OCI-LY1 (cell line): ENCODE measurements at regions not wholly inside any gene's neighbourhood (a gene's known extent, or its start where the extent isn't known, plus 50 kb on each side); places are given as distances from the start of the nearest gene placed in this dataset.

Source experiments
- CTCF ChIP-seq: fragments of 200-600 bp; sonication (generic), shearing (Covaris generic); IDR thresholded peaks from 2 replicates; pipeline ENCODE4 v1.5.1; 2017; ENCODE audit warnings: mild to moderate bottlenecking, antibody characterized with exemption, low read length, moderate library complexity, mixed read lengths
- EZH2 ChIP-seq: fragments of 200-600 bp; sonication (generic), shearing (Covaris generic); IDR thresholded peaks from 2 replicates; pipeline ENCODE4 v1.8.0; 2017; ENCODE audit warnings: borderline replicate concordance, mixed run types, mild to moderate bottlenecking, antibody characterized with exemption, low read length, moderate library complexity, mixed read lengths

- TF ChIP-seq CTCF (no peak), EZH2 (no peak)
These were observed 1321.5 kb downstream of the UQCRFS1 start for GRCh38 chr19:27891411-27891810.
